Lower lobe of right lung (tissue), 2 donors: ENCODE measurements at regions not wholly inside any gene's neighbourhood (a gene's known extent, or its start where the extent isn't known, plus 50 kb on each side); places are given as distances from the start of the nearest gene placed in this dataset.

Experiments
- ATAC-seq, 2 donors: fragments of 200-7000 bp; cut with Tn5 transposase; one replicate each; pipeline ENCODE4 v1.9.1; 2020 to 2022; ENCODE audit warnings: mild to moderate bottlenecking in 2 of 2, moderate library complexity in 2 of 2
- DNase-seq: peaks from one replicate; pipeline ENCODE4 v3.0.0-alpha.2; 2020
- H3K27ac ChIP-seq: fragments of 200-600 bp; one replicate; pipeline ENCODE4 v1.8.0; 2022
- H3K27me3 ChIP-seq: fragments of 200-600 bp; one replicate; pipeline ENCODE4 v1.8.0; 2022; ENCODE audit warnings: low read depth
- H3K36me3 ChIP-seq: fragments of 200-600 bp; one replicate; pipeline ENCODE4 v1.8.0; 2022; ENCODE audit warnings: mild to moderate bottlenecking
- H3K4me1 ChIP-seq: fragments of 200-600 bp; one replicate; pipeline ENCODE4 v1.8.0; 2022
- H3K4me3 ChIP-seq: fragments of 200-600 bp; one replicate; pipeline ENCODE4 v1.8.0; 2022; ENCODE audit warnings: mild to moderate bottlenecking
- H3K9me3 ChIP-seq: fragments of 200-600 bp; one replicate; pipeline ENCODE4 v1.8.0; 2022
- CTCF ChIP-seq: fragments of 200-600 bp; IDR thresholded peaks from one replicate; pipeline ENCODE4 v1.8.0; 2022; ENCODE audit warnings: antibody characterized with exemption, mild to moderate bottlenecking
- intact Hi-C: fragments of 100-400 bp; cut with DNase I; formaldehyde crosslinking; loops from one replicate; pipeline ENCODE4 v1.11.0; 2022
- donor health status: DM: no; HTN: yes; CAD: no; lungs with severe emphysema.

GRCh38 chr2:41395692-41396091 is 652.1 kb upstream of the PKDCC start:
- Histone ChIP-seq H3K4me3 (no peak overlapping the region), H3K27me3 (no peaks in the 10 kb centered on the region), H3K4me1 (no peaks in the 10 kb centered on the region), H3K27ac (no peak overlapping the region), H3K36me3 (no peaks in the 10 kb centered on the region), H3K9me3 (no peaks in the 10 kb centered on the region)
- DNase-seq (no peak), ATAC-seq (no peak)
- intact Hi-C loops: no loop called here
- no peak for TF ChIP-seq CTCF

GRCh38 chr2:41399437-41400087 is 648.3 kb upstream of the PKDCC start:
- no peaks in the 10 kb centered on the region for H3K36me3 ChIP-seq
- no peaks in the 10 kb centered on the region for H3K4me1 ChIP-seq
- H3K27me3 ChIP-seq: no peaks in the 10 kb centered on the region
- ATAC-seq: no peak
- intact Hi-C loops: no loop called here
- no peak for TF ChIP-seq CTCF
- no peak overlapping the region for H3K4me3 ChIP-seq
- H3K9me3 ChIP-seq: no peaks in the 10 kb centered on the region
- DNase-seq: no peak
- H3K27ac ChIP-seq: no peak overlapping the region

GRCh38 chr2:41400088-41400665 is 647.6 kb upstream of the PKDCC start:
- DNase-seq (no peak), ATAC-seq (no peak)
- no peaks in the 10 kb centered on the region for H3K36me3 ChIP-seq
- H3K4me1 ChIP-seq: no peaks in the 10 kb centered on the region
- H3K27me3 ChIP-seq: no peaks in the 10 kb centered on the region
- H3K9me3 ChIP-seq: no peaks in the 10 kb centered on the region
- H3K4me3 ChIP-seq: no peak overlapping the region
- TF ChIP-seq CTCF: peak; percentile 15
- no peak overlapping the region for H3K27ac ChIP-seq
- intact Hi-C loops: no loop called here

- no peak overlapping the region for H3K4me3 ChIP-seq
- H3K27ac ChIP-seq: no peak overlapping the region
- H3K36me3 ChIP-seq: no peaks in the 10 kb centered on the region
- ATAC-seq (no peak), DNase-seq (no peak)
- TF ChIP-seq CTCF: no peak
- no peaks in the 10 kb centered on the region for H3K4me1 ChIP-seq
- no peaks in the 10 kb centered on the region for H3K9me3 ChIP-seq
- H3K27me3 ChIP-seq: no peaks in the 10 kb centered on the region
- intact Hi-C loops: no loop called here
Measured at GRCh38 chr2:41405441-41405840, 642.4 kb upstream of the PKDCC start.

- Histone ChIP-seq H3K4me3 (no peak overlapping the region), H3K9me3 (no peaks in the 10 kb centered on the region), H3K27ac (no peak overlapping the region), H3K36me3 (no peaks in the 10 kb centered on the region), H3K27me3 (no peaks in the 10 kb centered on the region), H3K4me1 (no peaks in the 10 kb centered on the region)
- intact Hi-C loops: no loop called here
- no peak for ATAC-seq
- TF ChIP-seq CTCF: no peak
- no peak for DNase-seq
Measured at GRCh38 chr2:41409328-41409727, 638.5 kb upstream of the PKDCC start.
